ENCODE measurements at regions not wholly inside any gene's neighbourhood (a gene's known extent, or its start where the extent isn't known, plus 50 kb on each side); places are given as distances from the start of the nearest gene placed in this dataset.
"Not testable (repeated sequence)": the region's sequence is repeated elsewhere in the genome, so short reads cannot be mapped to it uniquely, and the experiment has no call there.

DNA sequence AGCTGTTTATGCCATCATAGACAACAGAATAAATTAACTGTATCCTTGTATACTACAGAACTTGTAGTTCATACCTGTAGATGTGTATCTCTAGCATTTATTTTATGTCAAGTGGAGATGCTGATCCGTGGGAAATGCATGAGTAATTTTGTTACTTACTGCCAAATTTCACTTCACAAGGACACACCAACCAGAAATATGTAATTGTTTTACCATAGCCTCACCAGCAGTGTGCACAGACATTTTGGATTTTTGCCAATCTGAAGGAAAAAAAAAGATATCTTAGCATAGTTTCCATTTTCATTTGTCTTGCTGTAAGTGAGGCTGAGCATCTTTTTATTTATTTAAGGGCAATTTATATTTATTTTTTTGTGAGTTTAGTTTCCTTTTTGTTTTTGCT is 265.1 kb upstream of the OSR1 start:
- Histone ChIP-seq H3K9me3 (replicated peaks; ENCODE audit: insufficient read depth, low read length) (no peaks in the 10 kb centered on the region), H3K36me3 (replicated peaks; ENCODE audit: insufficient read depth, low read length) (no peaks in the 10 kb centered on the region), H4K20me1 (ENCODE audit: insufficient read depth, low read length) (no peaks in the 10 kb centered on the region), H3K27ac (ENCODE audit: low read length) (no peak overlapping the region), H3K4me1 (ENCODE audit: low read length) (no peaks in the 10 kb centered on the region), H3K4me2 (ENCODE audit: low read depth, low read length) (no peak overlapping the region), H3K27me3 (replicated peaks; ENCODE audit: insufficient read depth, low read length) (no peaks in the 10 kb centered on the region), H3K4me3 (ENCODE audit: low read length) (no peak overlapping the region), H3K9ac (ENCODE audit: low read length) (no peak overlapping the region), H3K79me2 (ENCODE audit: low read length) (no peaks in the 10 kb centered on the region), H2AFZ (ENCODE audit: low read length) (no peak overlapping the region), H3F3A (ENCODE audit: insufficient read depth, low read length) (no peaks in the 10 kb centered on the region), H3K9me2 (replicated peaks; ENCODE audit: insufficient read depth, low read length) (no peaks in the 10 kb centered on the region)
- no peak for TF ChIP-seq EZH2phosphoT487 (IDR thresholded peaks at IDR 0.05; ENCODE audit: low read length)
- no peak for TF ChIP-seq EZH2 (optimal IDR thresholded peaks at IDR 0.05; ENCODE audit: low read depth, low read length)
- no peak for TF ChIP-seq CTCF (IDR thresholded peaks at IDR 0.05; ENCODE audit: low read length)
- DNase-seq, result no peak

- Histone ChIP-seq H3K9ac (ENCODE audit: low read length) (no peak overlapping the region), H3K27ac (ENCODE audit: low read length) (no peak overlapping the region), H3K4me1 (ENCODE audit: low read length) (no peaks in the 10 kb centered on the region), H3K9me2 (replicated peaks; ENCODE audit: insufficient read depth, low read length) (no peaks in the 10 kb centered on the region), H3K4me2 (ENCODE audit: low read depth, low read length) (no peak overlapping the region), H4K20me1 (ENCODE audit: insufficient read depth, low read length) (no peaks in the 10 kb centered on the region), H3K36me3 (replicated peaks; ENCODE audit: insufficient read depth, low read length) (no peaks in the 10 kb centered on the region), H2AFZ (ENCODE audit: low read length) (no peak overlapping the region), H3K9me3 (replicated peaks; ENCODE audit: insufficient read depth, low read length) (no peaks in the 10 kb centered on the region), H3K4me3 (ENCODE audit: low read length) (no peak overlapping the region), H3K27me3 (replicated peaks; ENCODE audit: insufficient read depth, low read length) (no peaks in the 10 kb centered on the region), H3K79me2 (ENCODE audit: low read length) (no peaks in the 10 kb centered on the region), H3F3A (ENCODE audit: insufficient read depth, low read length) (no peaks in the 10 kb centered on the region)
- no peak for DNase-seq
- TF ChIP-seq EZH2 (optimal IDR thresholded peaks at IDR 0.05; ENCODE audit: low read depth, low read length) (no peak), EZH2phosphoT487 (IDR thresholded peaks at IDR 0.05; ENCODE audit: low read length) (no peak), CTCF (IDR thresholded peaks at IDR 0.05; ENCODE audit: low read length) (no peak)
These were observed 258.9 kb upstream of the OSR1 start for GRCh38 chr2:19617257-19617848.

GRCh38 chr2:19615402-19615801 is 257.0 kb upstream of the OSR1 start:
- H3K9ac ChIP-seq (ENCODE audit: low read length); DNase-seq; H4K20me1 ChIP-seq (ENCODE audit: insufficient read depth, low read length); H3K79me2 ChIP-seq (ENCODE audit: low read length); H3K9me2 ChIP-seq (replicated peaks; ENCODE audit: insufficient read depth, low read length); H3F3A ChIP-seq (ENCODE audit: insufficient read depth, low read length); H3K9me3 ChIP-seq (replicated peaks; ENCODE audit: insufficient read depth, low read length); H3K27me3 ChIP-seq (replicated peaks; ENCODE audit: insufficient read depth, low read length); H3K4me2 ChIP-seq (ENCODE audit: low read depth, low read length); H2AFZ ChIP-seq (ENCODE audit: low read length); H3K27ac ChIP-seq (ENCODE audit: low read length); H3K36me3 ChIP-seq (replicated peaks; ENCODE audit: insufficient read depth, low read length); H3K4me1 ChIP-seq (ENCODE audit: low read length); H3K4me3 ChIP-seq (ENCODE audit: low read length): not testable (repeated sequence)

- H4K20me1 ChIP-seq (ENCODE audit: insufficient read depth, low read length), result no peaks in the 10 kb centered on the region
- no peaks in the 10 kb centered on the region for H3F3A ChIP-seq (ENCODE audit: insufficient read depth, low read length)
- no peak overlapping the region for H3K27ac ChIP-seq (ENCODE audit: low read length)
- no peak overlapping the region for H2AFZ ChIP-seq (ENCODE audit: low read length)
- H3K4me3 ChIP-seq (ENCODE audit: low read length), result no peak overlapping the region
- no peaks in the 10 kb centered on the region for H3K4me1 ChIP-seq (ENCODE audit: low read length)
- no peaks in the 10 kb centered on the region for H3K9me2 ChIP-seq (replicated peaks; ENCODE audit: insufficient read depth, low read length)
- no peak for DNase-seq
- H3K4me2 ChIP-seq (ENCODE audit: low read depth, low read length), result no peak overlapping the region
- no peak for TF ChIP-seq EZH2phosphoT487 (IDR thresholded peaks at IDR 0.05; ENCODE audit: low read length)
- TF ChIP-seq CTCF (IDR thresholded peaks at IDR 0.05; ENCODE audit: low read length), result no peak
- TF ChIP-seq EZH2 (optimal IDR thresholded peaks at IDR 0.05; ENCODE audit: low read depth, low read length), result no peak
- no peaks in the 10 kb centered on the region for H3K27me3 ChIP-seq (replicated peaks; ENCODE audit: insufficient read depth, low read length)
- H3K9me3 ChIP-seq (replicated peaks; ENCODE audit: insufficient read depth, low read length), result no peaks in the 10 kb centered on the region
- no peaks in the 10 kb centered on the region for H3K36me3 ChIP-seq (replicated peaks; ENCODE audit: insufficient read depth, low read length)
- H3K9ac ChIP-seq (ENCODE audit: low read length), result no peak overlapping the region
- no peaks in the 10 kb centered on the region for H3K79me2 ChIP-seq (ENCODE audit: low read length)
These were observed 255.6 kb upstream of the OSR1 start for GRCh38 chr2:19614066-19614465.

Measured in MM.1S (cell line).